IPS DF 6.9 (cell line): ENCODE measurements at regions not wholly inside any gene's neighbourhood (a gene's known extent, or its start where the extent isn't known, plus 50 kb on each side); places are given as distances from the start of the nearest gene placed in this dataset.
A peak's percentile ranks its signal among the peaks of the same experiment; 100 is the strongest.

Source experiments
- DNase-seq: peaks from one replicate; pipeline ENCODE4 v3.0.0-alpha.2; 2013; ENCODE audit warnings: low read depth, low spot score
- H3K27ac ChIP-seq: one replicate; pipeline ENCODE4 v1.5.1; 2013; ENCODE audit warnings: low read length, control low read depth
- H3K27me3 ChIP-seq: 2 replicates; pipeline ENCODE4 v1.6.1; 2013; ENCODE audit warnings: mild to moderate bottlenecking, low read length; ENCODE audit not compliant: control insufficient read depth, insufficient read depth
- H3K36me3 ChIP-seq: 2 replicates; pipeline ENCODE4 v1.6.1; 2013; ENCODE audit warnings: low read length; ENCODE audit not compliant: control insufficient read depth, insufficient read depth
- H3K4me1 ChIP-seq: 2 replicates; pipeline ENCODE4 v1.6.1; 2013; ENCODE audit warnings: low read length; ENCODE audit not compliant: control insufficient read depth, insufficient read depth
- H3K4me3 ChIP-seq: 2 replicates; pipeline ENCODE4 v1.5.1; 2013; ENCODE audit warnings: mild to moderate bottlenecking, low read length
- H3K9me3 ChIP-seq: 2 replicates; pipeline ENCODE4 v1.6.1; 2013; ENCODE audit warnings: low read length, inconsistent platforms; ENCODE audit not compliant: control insufficient read depth, insufficient read depth
- WGBS: extraction: QIAGEN DNeasy Blood & Tissue Kit; methylation state at CpG from one replicate; pipeline ENCODE4 v1.1.7; 2013; ENCODE audit warnings: mixed read lengths, missing lambda C conversion rate; ENCODE audit not compliant: insufficient read length, insufficient coverage; 5-methylcytosine and 5-hydroxymethylcytosine counted together

DNA sequence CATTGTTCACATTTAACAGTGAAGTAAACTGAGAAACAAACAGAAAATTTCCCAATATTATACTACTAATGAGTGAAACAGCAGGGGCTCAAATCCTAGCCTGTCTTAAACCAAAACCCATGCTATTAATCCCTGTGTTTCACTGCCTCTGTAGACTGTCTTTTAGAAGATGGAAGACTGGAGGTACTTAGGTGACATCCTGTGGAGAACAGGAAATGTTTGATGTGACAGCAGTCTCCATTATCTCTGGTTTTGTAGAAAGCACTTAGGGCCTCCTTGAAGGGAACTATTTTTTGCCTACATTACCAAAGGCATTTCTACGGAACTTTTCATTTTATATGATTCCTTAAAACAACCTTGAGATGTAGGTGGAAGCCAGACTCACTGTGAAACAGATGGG is 288.1 kb upstream of the SORL1-AS1 start:
- WGBS, result no CpG with 5 or more reads among the region's 1 CpG
- H3K9me3 ChIP-seq, result no peaks in the 10 kb centered on the region
- H3K27me3 ChIP-seq, result no peaks in the 10 kb centered on the region
- no peak overlapping the region for H3K27ac ChIP-seq
- no peaks in the 10 kb centered on the region for H3K4me1 ChIP-seq
- DNase-seq, result no peak
- no peaks in the 10 kb centered on the region for H3K36me3 ChIP-seq
- no peak overlapping the region for H3K4me3 ChIP-seq

GRCh38 chr11:121733858-121734257 is 281.1 kb upstream of the SORL1-AS1 start:
- Histone ChIP-seq H3K4me1 (no peaks in the 10 kb centered on the region), H3K27me3 (no peaks in the 10 kb centered on the region), H3K4me3 (no peak overlapping the region), H3K27ac (no peak overlapping the region), H3K9me3 (no peaks in the 10 kb centered on the region), H3K36me3 (no peaks in the 10 kb centered on the region)
- DNase-seq, result no peak
- WGBS, result no CpG with 5 or more reads among the region's 1 CpG

GRCh38 chr11:121727942-121728341 is 275.2 kb upstream of the SORL1-AS1 start:
- no peaks in the 10 kb centered on the region for H3K27me3 ChIP-seq
- no CpG with 5 or more reads among the region's 1 CpG for WGBS
- no peak overlapping the region for H3K4me3 ChIP-seq
- H3K27ac ChIP-seq, result no peak overlapping the region
- no peaks in the 10 kb centered on the region for H3K36me3 ChIP-seq
- H3K9me3 ChIP-seq, result no peaks in the 10 kb centered on the region
- H3K4me1 ChIP-seq, result no peaks in the 10 kb centered on the region
- no peak for DNase-seq

- Histone ChIP-seq H3K27ac (no peak overlapping the region), H3K4me3 (peak overlapping the region; percentile 18; the same call in 1 of the 2 replicates), H3K9me3 (no peaks in the 10 kb centered on the region), H3K4me1 (no peaks in the 10 kb centered on the region), H3K36me3 (no peaks in the 10 kb centered on the region), H3K27me3 (no peaks in the 10 kb centered on the region)
- no CpG with 5 or more reads among the region's 16 CpGs for WGBS
- no peak for DNase-seq
These were observed 270.5 kb upstream of the SORL1-AS1 start for GRCh38 chr11:121723246-121723741.

DNA sequence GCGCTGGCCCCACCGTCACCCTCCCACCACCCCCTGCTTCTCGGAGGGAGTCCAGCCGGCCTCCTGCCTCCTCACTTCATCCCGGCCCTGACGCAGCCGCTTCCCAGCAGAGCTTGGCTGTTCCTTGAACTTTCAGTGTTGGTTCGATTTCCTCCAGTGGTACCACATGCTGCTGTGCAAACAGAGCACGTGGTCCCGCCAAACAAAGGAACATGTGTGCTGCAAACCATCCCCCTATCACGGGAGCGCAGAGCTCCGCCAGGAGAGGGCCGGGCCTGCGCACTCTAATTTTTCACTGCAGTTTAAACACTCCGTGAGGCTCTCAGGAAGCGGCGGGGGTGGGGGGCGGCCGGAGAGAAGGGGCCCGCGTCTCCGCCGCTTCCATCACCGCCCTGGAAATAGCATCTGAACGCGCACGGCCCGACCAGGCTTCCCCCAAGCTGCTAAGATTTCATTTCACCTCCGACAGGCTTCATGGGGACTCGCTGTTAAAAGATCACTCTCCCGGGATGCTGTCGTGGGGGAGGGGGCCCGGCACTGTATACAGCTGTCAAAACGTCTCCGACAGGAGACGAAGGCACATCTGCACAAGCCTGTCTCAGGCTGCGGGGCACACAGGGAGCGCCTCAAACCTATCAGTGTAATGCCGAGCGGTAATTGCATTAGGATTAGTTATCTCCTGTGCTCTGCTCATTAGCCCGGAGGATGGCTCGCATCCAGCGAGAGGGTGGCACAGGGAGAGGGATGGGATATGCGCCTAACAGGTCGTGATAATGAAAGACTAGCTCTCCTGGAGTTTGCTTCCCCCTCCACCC is 269.9 kb upstream of the SORL1-AS1 start:
- Histone ChIP-seq H3K27ac (no peak overlapping the region), H3K9me3 (no peaks in the 10 kb centered on the region), H3K27me3 (no peaks in the 10 kb centered on the region), H3K4me1 (no peaks in the 10 kb centered on the region), H3K4me3 (peak overlapping the region; percentile 18; the same call in 1 of the 2 replicates), H3K36me3 (no peaks in the 10 kb centered on the region)
- peak; percentile 29 for DNase-seq
- WGBS, result no CpG with 5 or more reads among the region's 46 CpGs

DNA sequence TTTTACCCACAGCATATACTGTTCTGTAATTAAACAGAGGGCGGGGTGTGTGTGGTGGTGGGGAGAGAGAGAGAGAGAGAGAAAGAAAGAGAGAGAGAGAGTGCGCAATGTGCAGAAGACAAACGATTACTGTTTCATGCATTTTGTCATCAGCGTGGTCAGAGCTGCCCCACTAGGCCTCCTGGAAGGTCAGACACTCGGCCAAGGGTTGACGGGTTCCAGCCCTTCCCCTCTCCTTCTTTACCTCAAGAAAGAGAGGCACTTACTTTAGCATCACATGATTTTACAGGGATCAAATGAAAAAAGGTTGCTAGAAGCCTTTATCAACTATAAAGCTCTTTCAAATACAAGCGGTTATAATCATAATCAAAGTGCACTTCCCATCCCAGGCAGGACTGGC is 269.2 kb upstream of the SORL1-AS1 start:
- H3K9me3 ChIP-seq, result no peaks in the 10 kb centered on the region
- no peaks in the 10 kb centered on the region for H3K36me3 ChIP-seq
- no peaks in the 10 kb centered on the region for H3K4me1 ChIP-seq
- WGBS, result no CpG with 5 or more reads among the region's 7 CpGs
- H3K27me3 ChIP-seq, result no peaks in the 10 kb centered on the region
- no peak overlapping the region for H3K27ac ChIP-seq
- no peak for DNase-seq
- H3K4me3 ChIP-seq, result no peak overlapping the region; the same call in 1 of the 2 replicates

DNA sequence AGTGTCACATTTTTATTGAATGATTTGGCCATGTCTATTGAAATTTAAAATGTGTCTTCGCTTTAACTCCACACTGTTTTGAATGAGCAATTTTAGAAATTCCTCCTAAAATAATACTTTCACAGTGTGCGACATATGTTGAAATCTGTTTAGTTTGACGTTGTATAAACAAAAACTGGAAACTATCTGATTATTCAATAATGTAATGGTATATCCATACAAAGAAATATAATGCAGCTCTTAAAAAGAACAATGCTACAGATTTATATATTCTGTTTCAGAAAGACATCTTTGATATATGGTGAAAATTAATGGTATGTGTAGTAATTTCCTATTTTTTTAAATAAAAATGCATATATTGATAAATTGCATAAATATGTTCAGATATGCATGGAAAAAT is 268.7 kb upstream of the SORL1-AS1 start:
- Histone ChIP-seq H3K4me3 (no peak overlapping the region), H3K9me3 (no peaks in the 10 kb centered on the region), H3K36me3 (no peaks in the 10 kb centered on the region), H3K4me1 (no peaks in the 10 kb centered on the region), H3K27me3 (no peaks in the 10 kb centered on the region), H3K27ac (no peak overlapping the region)
- no peak for DNase-seq
- no CpG with 5 or more reads among the region's 3 CpGs for WGBS

DNA sequence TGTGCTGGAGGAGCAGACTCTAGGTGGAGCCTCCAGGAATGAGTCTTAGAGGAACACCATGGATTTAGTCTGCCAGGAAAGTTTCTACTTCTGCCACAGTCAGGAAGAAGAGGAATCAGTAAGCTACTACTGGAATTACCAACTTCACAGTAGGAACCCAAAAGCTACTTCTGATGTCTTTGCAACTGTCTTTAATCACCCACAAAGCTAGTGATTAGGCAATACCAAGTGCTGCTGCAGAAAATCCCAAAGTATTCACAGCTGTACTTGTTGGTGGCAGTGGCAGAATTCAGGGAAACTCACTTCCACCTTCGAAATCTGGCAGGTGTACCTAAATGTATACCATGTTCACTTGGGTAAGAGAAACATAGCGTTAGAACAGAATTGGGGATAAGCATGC is 264.5 kb upstream of the SORL1-AS1 start:
- no peak for DNase-seq
- WGBS, result no CpG with 5 or more reads among the region's 2 CpGs
- H3K9me3 ChIP-seq, result no peaks in the 10 kb centered on the region
- H3K36me3 ChIP-seq, result no peaks in the 10 kb centered on the region
- no peak overlapping the region for H3K27ac ChIP-seq
- no peak overlapping the region for H3K4me3 ChIP-seq
- H3K4me1 ChIP-seq, result no peaks in the 10 kb centered on the region
- no peaks in the 10 kb centered on the region for H3K27me3 ChIP-seq

GRCh38 chr11:121716060-121716459 is 263.3 kb upstream of the SORL1-AS1 start:
- no peaks in the 10 kb centered on the region for H3K9me3 ChIP-seq
- no peak for DNase-seq
- no peak overlapping the region for H3K27ac ChIP-seq
- no peaks in the 10 kb centered on the region for H3K36me3 ChIP-seq
- no peaks in the 10 kb centered on the region for H3K4me1 ChIP-seq
- no peak overlapping the region for H3K4me3 ChIP-seq
- WGBS, result no CpG with 5 or more reads among the region's 4 CpGs
- no peaks in the 10 kb centered on the region for H3K27me3 ChIP-seq

- H3K4me1 ChIP-seq, result no peaks in the 10 kb centered on the region
- no peaks in the 10 kb centered on the region for H3K9me3 ChIP-seq
- H3K27ac ChIP-seq, result no peak overlapping the region
- no peak overlapping the region for H3K4me3 ChIP-seq
- no peak for DNase-seq
- no CpG with 5 or more reads among the region's 4 CpGs for WGBS
- H3K36me3 ChIP-seq, result no peaks in the 10 kb centered on the region
- H3K27me3 ChIP-seq, result no peaks in the 10 kb centered on the region
These were observed 262.6 kb upstream of the SORL1-AS1 start for GRCh38 chr11:121715405-121715804.

- DNase-seq, result no peak
- H3K27me3 ChIP-seq, result no peaks in the 10 kb centered on the region
- no peaks in the 10 kb centered on the region for H3K4me1 ChIP-seq
- H3K36me3 ChIP-seq, result no peaks in the 10 kb centered on the region
- no peak overlapping the region for H3K27ac ChIP-seq
- H3K9me3 ChIP-seq, result no peaks in the 10 kb centered on the region
- no peak overlapping the region for H3K4me3 ChIP-seq
- no CpG with 5 or more reads among the region's 3 CpGs for WGBS
These were observed 261.6 kb upstream of the SORL1-AS1 start for GRCh38 chr11:121714351-121714750.
